ENCODE measurements at regions not wholly inside any gene's neighbourhood (a gene's known extent, or its start where the extent isn't known, plus 50 kb on each side); places are given as distances from the start of the nearest gene placed in this dataset.

GRCh38 chr15:39406485-39406884 is 174.4 kb upstream of the THBS1 start:
- ChIA-PET POLR2A (no interaction called here), CTCF (no interaction called here)
- Mint-ChIP-seq H3K4me3 (no peak overlapping the region), H3K4me1 (no peaks in the 10 kb centered on the region), H3K36me3 (no peaks in the 10 kb centered on the region), H3K27me3 (ENCODE audit: low read depth) (no peaks in the 10 kb centered on the region), H3K9me3 (no peaks in the 10 kb centered on the region), H3K27ac (no peak overlapping the region)
- TF ChIP-seq JAZF1 (CRISPR knock-in tag; IDR thresholded peaks at IDR 0.05) (no peak), ZNF281 (CRISPR knock-in tag; IDR thresholded peaks at IDR 0.05) (no peak), OVOL2 (CRISPR knock-in tag; IDR thresholded peaks at IDR 0.05; ENCODE audit: borderline replicate concordance) (no peak), FOXP4 (CRISPR knock-in tag; IDR thresholded peaks at IDR 0.05) (no peak), ZNF416 (CRISPR knock-in tag; IDR thresholded peaks at IDR 0.05) (no peak), NFATC4 (CRISPR knock-in tag; IDR thresholded peaks at IDR 0.05) (no peak), NR2C2 (CRISPR knock-in tag; IDR thresholded peaks at IDR 0.05) (no peak)
- TF ChIP-seq, protein P1, sequence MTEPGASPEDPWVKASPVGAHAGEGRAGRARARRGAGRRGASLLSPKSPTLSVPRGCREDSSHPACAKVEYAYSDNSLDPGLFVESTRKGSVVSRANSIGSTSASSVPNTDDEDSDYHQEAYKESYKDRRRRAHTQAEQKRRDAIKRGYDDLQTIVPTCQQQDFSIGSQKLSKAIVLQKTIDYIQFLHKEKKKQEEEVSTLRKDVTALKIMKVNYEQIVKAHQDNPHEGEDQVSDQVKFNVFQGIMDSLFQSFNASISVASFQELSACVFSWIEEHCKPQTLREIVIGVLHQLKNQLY (CRISPR knock-in tag; IDR thresholded peaks at IDR 0.05) = no peak
- DNase-seq (ENCODE audit: low spot score) (no peak), ATAC-seq (no peak)

GRCh38 chr15:39407116-39407515 is 173.8 kb upstream of the THBS1 start:
- ChIA-PET CTCF (no interaction called here), POLR2A (no interaction called here)
- no peaks in the 10 kb centered on the region for H3K27me3 Mint-ChIP-seq (ENCODE audit: low read depth)
- no peaks in the 10 kb centered on the region for H3K4me1 Mint-ChIP-seq
- ATAC-seq (no peak), DNase-seq (ENCODE audit: low spot score) (no peak)
- H3K9me3 Mint-ChIP-seq = no peaks in the 10 kb centered on the region
- H3K4me3 Mint-ChIP-seq = no peak overlapping the region
- TF ChIP-seq NFATC4 (CRISPR knock-in tag; IDR thresholded peaks at IDR 0.05) = no peak
- no peak for TF ChIP-seq SMAD4 (CRISPR knock-in tag; IDR thresholded peaks at IDR 0.05)
- no peak for TF ChIP-seq RELA (CRISPR knock-in tag; IDR thresholded peaks at IDR 0.05; ENCODE audit: borderline replicate concordance)
- no peak for TF ChIP-seq IRF1 (CRISPR knock-in tag; IDR thresholded peaks at IDR 0.05)
- no peak for TF ChIP-seq FOXP4 (CRISPR knock-in tag; IDR thresholded peaks at IDR 0.05)
- TF ChIP-seq CBFB (CRISPR knock-in tag; IDR thresholded peaks at IDR 0.05; ENCODE audit: low read depth) = no peak
- no peak for TF ChIP-seq E2F5 (CRISPR knock-in tag; IDR thresholded peaks at IDR 0.05)
- TF ChIP-seq FOXJ3 (CRISPR knock-in tag; IDR thresholded peaks at IDR 0.05; ENCODE audit: borderline replicate concordance) = no peak
- TF ChIP-seq, protein P2, sequence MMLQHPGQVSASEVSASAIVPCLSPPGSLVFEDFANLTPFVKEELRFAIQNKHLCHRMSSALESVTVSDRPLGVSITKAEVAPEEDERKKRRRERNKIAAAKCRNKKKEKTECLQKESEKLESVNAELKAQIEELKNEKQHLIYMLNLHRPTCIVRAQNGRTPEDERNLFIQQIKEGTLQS (CRISPR knock-in tag; conservative IDR thresholded peaks at IDR 0.05) = no peak
- H3K27ac Mint-ChIP-seq = no peak overlapping the region
- H3K36me3 Mint-ChIP-seq = no peaks in the 10 kb centered on the region
